ENCODE measurements at regions not wholly inside any gene's neighbourhood (a gene's known extent, or its start where the extent isn't known, plus 50 kb on each side); places are given as distances from the start of the nearest gene placed in this dataset.
"Not testable (repeated sequence)": the region's sequence is repeated elsewhere in the genome, so short reads cannot be mapped to it uniquely, and the experiment has no call there.

- DNase-seq (ENCODE audit: low spot score) = no peak
These were observed 138.9 kb downstream of the LARP7 start for GRCh38 chr4:112775801-112776200.

GRCh38 chr4:112776535-112776934 lies 139.6 kb downstream of the LARP7 start:
- no peak for DNase-seq (ENCODE audit: low spot score)

GRCh38 chr4:112778520-112778919 lies 141.6 kb downstream of the LARP7 start:
- no peak for DNase-seq (ENCODE audit: low spot score)

- DNase-seq (ENCODE audit: low spot score) = no peak
These were observed 156.1 kb downstream of the LARP7 start for GRCh38 chr4:112793033-112793432.

- no peak for DNase-seq (ENCODE audit: low spot score)
These were observed 163.1 kb downstream of the LARP7 start for GRCh38 chr4:112800001-112800400.

- DNase-seq (ENCODE audit: low spot score) = no peak
These were observed 164.4 kb downstream of the LARP7 start for GRCh38 chr4:112801341-112801740.

- no peak for DNase-seq (ENCODE audit: low spot score)
These were observed 165.8 kb downstream of the LARP7 start for GRCh38 chr4:112802780-112803179.

- no peak for DNase-seq (ENCODE audit: low spot score)
These were observed 170.1 kb downstream of the LARP7 start for GRCh38 chr4:112807083-112807482.

- DNase-seq (ENCODE audit: low spot score) = no peak
These were observed 171.1 kb downstream of the LARP7 start for GRCh38 chr4:112808001-112808400.

GRCh38 chr4:112813790-112814189 lies 176.8 kb downstream of the LARP7 start:
- no peak for DNase-seq (ENCODE audit: low spot score)

- peak; percentile 70 for DNase-seq (ENCODE audit: low spot score)
These were observed 181.1 kb downstream of the LARP7 start for GRCh38 chr4:112817933-112818593.

GRCh38 chr4:112818594-112818965 lies 181.6 kb downstream of the LARP7 start:
- DNase-seq (ENCODE audit: low spot score) = peak; percentile 25

- DNase-seq (ENCODE audit: low spot score) = no peak
These were observed 182.8 kb downstream of the LARP7 start for GRCh38 chr4:112819729-112820128.

GRCh38 chr4:112823156-112823555 lies 186.2 kb downstream of the LARP7 start:
- no peak for DNase-seq (ENCODE audit: low spot score)

- no peak for DNase-seq (ENCODE audit: low spot score)
These were observed 186.7 kb downstream of the LARP7 start for GRCh38 chr4:112823606-112824005.

- no peak for DNase-seq (ENCODE audit: low spot score)
These were observed 193.9 kb downstream of the LARP7 start for GRCh38 chr4:112830753-112831386.

- no peak for DNase-seq (ENCODE audit: low spot score)
These were observed 195.6 kb downstream of the LARP7 start for GRCh38 chr4:112832493-112832892.

- no peak for DNase-seq (ENCODE audit: low spot score)
These were observed 200.0 kb downstream of the LARP7 start for GRCh38 chr4:112836895-112837294.

- DNase-seq (ENCODE audit: low spot score) = not testable (repeated sequence)
These were observed 201.1 kb downstream of the LARP7 start for GRCh38 chr4:112838015-112838414.

- no peak for DNase-seq (ENCODE audit: low spot score)
These were observed 203.1 kb downstream of the LARP7 start for GRCh38 chr4:112840061-112840460.

- DNase-seq (ENCODE audit: low spot score) = no peak
These were observed 203.7 kb downstream of the LARP7 start for GRCh38 chr4:112840619-112841018.

- no peak for DNase-seq (ENCODE audit: low spot score)
These were observed 205.6 kb downstream of the LARP7 start for GRCh38 chr4:112842513-112842912.

- DNase-seq (ENCODE audit: low spot score) = no peak
These were observed 204.1 kb upstream of the ANK2 start for GRCh38 chr4:112845386-112845785.

- DNase-seq (ENCODE audit: low spot score) = no peak
These were observed 202.4 kb upstream of the ANK2 start for GRCh38 chr4:112847045-112847444.
